Neutrophil (primary cell): ENCODE measurements at regions not wholly inside any gene's neighbourhood (a gene's known extent, or its start where the extent isn't known, plus 50 kb on each side); places are given as distances from the start of the nearest gene placed in this dataset.

Experiments used
- H3K27ac ChIP-seq: fragments of 200-600 bp; sonication (generic); 2 replicates; pipeline ENCODE4 v1.5.1; 2016; ENCODE audit warnings: mild to moderate bottlenecking, moderate library complexity
- H3K27me3 ChIP-seq: fragments of 200-600 bp; sonication (generic); 2 replicates; pipeline ENCODE4 v1.6.0; 2016; ENCODE audit warnings: mild to moderate bottlenecking
- H3K36me3 ChIP-seq: fragments of 200-600 bp; sonication (generic); 2 replicates; pipeline ENCODE4 v1.5.1; 2017
- H3K4me1 ChIP-seq, 2 experiments: fragments of 200-600 bp in 1 of 2; sonication (generic) in 1 of 2; 1 replicate in 1 of 2; 2 replicates in 1 of 2; pipeline versions ENCODE4 v1.5.1 to v1.6.1; 2013 to 2016; ENCODE audit warnings: low read depth in 1 of 2, low read length in 1 of 2, mild to moderate bottlenecking in 1 of 2, moderate library complexity in 1 of 2; ENCODE audit not compliant: control insufficient read depth in 1 of 2, insufficient read depth in 1 of 2
- H3K4me3 ChIP-seq, 2 experiments: fragments of 200-600 bp in 1 of 2; sonication (generic) in 1 of 2; 1 replicate in 1 of 2; 2 replicates in 1 of 2; pipeline ENCODE4 v1.5.1; 2013 to 2016; ENCODE audit warnings: low read depth in 1 of 2, low read length in 1 of 2, mild to moderate bottlenecking in 1 of 2, moderate library complexity in 1 of 2
- H3K9me3 ChIP-seq: fragments of 200-600 bp; sonication (generic); 2 replicates; pipeline ENCODE4 v1.5.1; 2016
- TF ChIP-seq, protein P1 (sequence below): fragments of 200-600 bp; sonication (generic); IDR thresholded peaks from 2 replicates; pipeline ENCODE4 v1.5.1; 2016; ENCODE audit warnings: antibody characterized with exemption

DNA sequence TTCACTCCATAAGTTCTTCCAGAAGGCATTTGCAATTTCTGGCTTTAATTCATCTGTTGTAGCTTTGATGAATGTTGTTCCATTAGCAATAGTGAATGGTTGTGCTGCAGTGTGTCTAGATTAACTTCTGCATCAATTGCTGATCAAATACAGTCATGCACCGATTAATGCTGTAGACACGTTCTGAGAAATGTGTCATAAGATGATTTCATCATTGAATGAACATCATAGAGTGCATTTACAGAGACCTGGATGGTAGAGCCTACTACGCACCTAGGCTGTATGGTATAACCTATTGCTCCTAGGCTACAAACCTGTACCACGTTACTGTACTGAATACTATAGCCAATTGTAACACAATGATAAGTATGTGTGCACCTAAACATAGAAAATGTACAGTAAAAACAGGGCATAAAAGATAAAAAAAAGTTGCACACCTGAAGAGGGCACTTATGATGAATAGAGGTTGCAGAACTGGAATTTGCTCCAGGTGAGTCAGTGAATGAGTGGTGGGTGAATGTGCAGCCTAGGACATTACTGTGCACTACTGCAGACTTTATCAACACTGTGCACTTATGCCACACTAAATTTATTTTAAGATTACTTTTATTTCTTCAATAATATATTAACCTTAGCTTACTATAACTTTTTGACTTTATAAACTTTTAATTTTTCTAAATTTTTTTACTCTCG lies 170.7 kb downstream of the HERPUD2 start:
- Histone ChIP-seq H3K9me3 (no peaks in the 10 kb centered on the region), H3K27me3 (peaks cover 69% of the 10 kb centered on the region), H3K27ac (no peak overlapping the region), H3K36me3 (no peaks in the 10 kb centered on the region), H3K4me3 (no peak overlapping the region), H3K4me1 (no peaks in the 10 kb centered on the region)
- TF ChIP-seq, protein P1, sequence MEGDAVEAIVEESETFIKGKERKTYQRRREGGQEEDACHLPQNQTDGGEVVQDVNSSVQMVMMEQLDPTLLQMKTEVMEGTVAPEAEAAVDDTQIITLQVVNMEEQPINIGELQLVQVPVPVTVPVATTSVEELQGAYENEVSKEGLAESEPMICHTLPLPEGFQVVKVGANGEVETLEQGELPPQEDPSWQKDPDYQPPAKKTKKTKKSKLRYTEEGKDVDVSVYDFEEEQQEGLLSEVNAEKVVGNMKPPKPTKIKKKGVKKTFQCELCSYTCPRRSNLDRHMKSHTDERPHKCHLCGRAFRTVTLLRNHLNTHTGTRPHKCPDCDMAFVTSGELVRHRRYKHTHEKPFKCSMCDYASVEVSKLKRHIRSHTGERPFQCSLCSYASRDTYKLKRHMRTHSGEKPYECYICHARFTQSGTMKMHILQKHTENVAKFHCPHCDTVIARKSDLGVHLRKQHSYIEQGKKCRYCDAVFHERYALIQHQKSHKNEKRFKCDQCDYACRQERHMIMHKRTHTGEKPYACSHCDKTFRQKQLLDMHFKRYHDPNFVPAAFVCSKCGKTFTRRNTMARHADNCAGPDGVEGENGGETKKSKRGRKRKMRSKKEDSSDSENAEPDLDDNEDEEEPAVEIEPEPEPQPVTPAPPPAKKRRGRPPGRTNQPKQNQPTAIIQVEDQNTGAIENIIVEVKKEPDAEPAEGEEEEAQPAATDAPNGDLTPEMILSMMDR: no peak

DNA sequence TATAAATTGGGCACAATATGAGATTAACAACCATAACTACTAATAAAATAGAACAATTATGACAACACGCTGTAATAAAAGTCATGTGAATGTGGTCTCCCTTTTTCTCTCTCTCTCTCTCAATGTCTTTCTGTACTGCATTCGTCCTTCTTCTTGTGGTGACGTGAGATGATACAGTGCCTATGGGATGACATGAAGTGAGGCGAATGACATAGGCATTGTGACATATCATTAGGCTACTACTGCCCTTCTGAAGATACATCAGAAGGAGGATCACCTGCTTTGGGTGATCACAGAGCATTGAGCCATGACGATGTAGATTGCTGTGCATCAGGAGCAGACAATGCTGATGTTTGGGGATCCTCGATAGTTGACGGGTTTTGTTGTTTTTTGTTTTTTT lies 171.6 kb downstream of the HERPUD2 start:
- Histone ChIP-seq H3K27ac (no peak overlapping the region), H3K36me3 (no peaks in the 10 kb centered on the region), H3K4me1 (no peaks in the 10 kb centered on the region), H3K9me3 (no peaks in the 10 kb centered on the region), H3K4me3 (no peak overlapping the region), H3K27me3 (peaks cover 76% of the 10 kb centered on the region)
- TF ChIP-seq, protein P1: no peak

DNA sequence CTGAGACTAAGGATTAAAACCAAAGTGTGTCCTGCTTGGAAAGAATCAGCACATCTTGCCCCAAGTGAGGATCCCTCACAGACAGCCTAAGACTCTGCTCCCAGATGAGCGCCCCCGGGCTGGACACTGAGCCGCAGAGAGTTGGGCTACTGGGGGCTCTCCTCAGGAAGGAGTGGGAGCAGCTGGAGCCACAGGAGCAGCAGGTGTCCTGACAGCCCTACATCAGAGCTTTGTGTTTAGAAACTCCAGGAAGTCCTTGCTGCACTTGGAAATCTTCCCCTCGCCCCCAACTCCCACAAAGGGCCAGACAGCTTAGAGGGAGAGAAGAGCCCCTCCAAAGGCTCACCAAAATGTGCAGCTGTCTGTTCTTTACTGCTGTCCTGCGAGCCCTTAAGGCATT lies 172.2 kb downstream of the HERPUD2 start:
- no peak overlapping the region for H3K27ac ChIP-seq
- peaks cover 78% of the 10 kb centered on the region for H3K27me3 ChIP-seq
- TF ChIP-seq, protein P1: no peak
- H3K9me3 ChIP-seq: no peaks in the 10 kb centered on the region
- H3K36me3 ChIP-seq: no peaks in the 10 kb centered on the region
- no peak overlapping the region for H3K4me3 ChIP-seq
- no peaks in the 10 kb centered on the region for H3K4me1 ChIP-seq

GRCh38 chr7:35521941-35522340 lies 173.0 kb downstream of the HERPUD2 start:
- Histone ChIP-seq H3K36me3 (no peaks in the 10 kb centered on the region), H3K27me3 (peaks cover 76% of the 10 kb centered on the region), H3K9me3 (no peaks in the 10 kb centered on the region), H3K4me1 (no peaks in the 10 kb centered on the region), H3K4me3 (no peak overlapping the region), H3K27ac (no peak overlapping the region)
- TF ChIP-seq, protein P1: no peak

DNA sequence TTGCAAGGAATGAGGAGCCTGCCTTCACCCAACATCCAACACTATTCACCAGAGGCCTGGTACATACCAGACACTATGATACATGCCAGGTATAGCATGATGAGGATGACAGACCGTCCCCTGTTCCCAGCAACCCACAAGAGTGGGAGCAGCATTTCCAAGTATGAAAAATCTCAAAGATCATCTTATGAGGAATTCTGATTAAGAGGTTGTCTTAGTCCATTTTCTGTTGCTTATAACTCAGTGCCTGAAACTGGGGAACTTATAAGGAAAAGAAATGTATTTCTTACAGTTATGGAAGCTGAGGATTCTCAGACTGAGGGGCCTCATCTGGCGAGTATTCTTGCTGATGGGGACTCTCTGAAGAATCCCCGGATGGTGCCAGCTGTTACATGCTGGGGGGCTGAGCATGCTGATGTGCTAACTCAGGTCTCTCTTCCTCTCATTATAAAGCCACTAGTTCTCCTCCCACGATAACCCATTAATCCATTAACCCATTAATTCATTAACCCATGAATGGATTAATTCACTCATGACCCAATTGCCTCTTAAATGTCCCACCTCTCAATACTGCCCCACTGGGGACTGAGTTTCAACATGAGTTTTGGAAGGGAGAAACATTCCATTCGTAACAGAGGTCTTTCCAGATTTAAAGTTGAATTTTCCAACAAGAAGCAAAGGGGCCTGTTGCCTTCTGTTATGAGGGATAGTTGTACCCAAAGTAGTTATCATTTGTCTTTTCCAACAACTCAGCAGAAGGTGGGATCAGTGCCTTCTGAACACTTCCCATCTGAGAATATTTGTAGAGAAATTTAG lies 173.9 kb downstream of the HERPUD2 start:
- H3K27ac ChIP-seq: no peak overlapping the region
- H3K27me3 ChIP-seq: peaks cover 71% of the 10 kb centered on the region
- H3K4me1 ChIP-seq: no peaks in the 10 kb centered on the region
- H3K9me3 ChIP-seq: no peaks in the 10 kb centered on the region
- TF ChIP-seq, protein P1: no peak
- H3K36me3 ChIP-seq: no peaks in the 10 kb centered on the region
- H3K4me3 ChIP-seq: no peak overlapping the region
